MCF 10A (cell line): ENCODE measurements at regions not wholly inside any gene's neighbourhood (a gene's known extent, or its start where the extent isn't known, plus 50 kb on each side); places are given as distances from the start of the nearest gene placed in this dataset.
A peak's percentile ranks its signal among the peaks of the same experiment; 100 is the strongest.

Experiments used
- BruUV-seq: library from RNA; stranded (reverse); fragments of 400-500 nt; replicated peaks from 2 replicates; lab custom pipeline; 2021; lab: Mats Ljungman, UMichigan
- CTCF ChIA-PET: fragments of 300-600 bp; sonication (Branson Sonifier 250); formaldehyde crosslinking; extraction: SDS; loops from one replicate; lab custom pipeline; 2021; ENCODE audit warnings: antibody characterized with exemption, inconsistent platforms; lab: Yijun Ruan, JAX
- POLR2A ChIA-PET: fragments of 300-600, 350-650 bp; sonication (Branson Sonifier 250); formaldehyde crosslinking; extraction: SDS; loops from one replicate; lab custom pipeline; 2020; ENCODE audit warnings: antibody characterized with exemption, inconsistent platforms; lab: Yijun Ruan, JAX
- DNase-seq: peaks from one replicate; pipeline ENCODE4 v3.0.0-alpha.2; 2018; ENCODE audit not compliant: unreplicated experiment
- H3K27ac Mint-ChIP-seq: one replicate; pipeline ENCODE4 v1.8.0; 2022; ENCODE audit warnings: mild to moderate bottlenecking, low read depth, mixed read lengths; ENCODE audit not compliant: unreplicated experiment
- H3K27me3 Mint-ChIP-seq: one replicate; pipeline ENCODE4 v1.8.0; 2022; ENCODE audit warnings: mixed read lengths; ENCODE audit not compliant: insufficient read depth, unreplicated experiment
- H3K36me3 Mint-ChIP-seq: one replicate; pipeline ENCODE4 v1.8.0; 2022; ENCODE audit warnings: mild to moderate bottlenecking, moderate library complexity, mixed read lengths; ENCODE audit not compliant: insufficient read depth, unreplicated experiment
- H3K4me1 Mint-ChIP-seq: one replicate; pipeline ENCODE4 v1.8.0; 2022; ENCODE audit warnings: mixed read lengths; ENCODE audit not compliant: insufficient read depth, unreplicated experiment
- H3K4me3 Mint-ChIP-seq: one replicate; pipeline ENCODE4 v1.8.0; 2022; ENCODE audit warnings: mild to moderate bottlenecking, moderate library complexity, mixed read lengths; ENCODE audit not compliant: unreplicated experiment
- H3K9me3 Mint-ChIP-seq: one replicate; pipeline ENCODE4 v1.8.0; 2022; ENCODE audit warnings: mixed read lengths; ENCODE audit not compliant: unreplicated experiment
- intact Hi-C: fragments of 100-400 bp; cut with micrococcal nuclease; formaldehyde crosslinking; loops from 2 replicates; pipeline ENCODE4 v1.14.1; 2022
- TF ChIP-seq, protein P1 (sequence below): fragments of 200-600 bp; IDR thresholded peaks from one replicate; pipeline ENCODE4 v1.8.0; 2022; ENCODE audit warnings: antibody characterized with exemption, mild to moderate bottlenecking; ENCODE audit not compliant: unreplicated experiment

DNA sequence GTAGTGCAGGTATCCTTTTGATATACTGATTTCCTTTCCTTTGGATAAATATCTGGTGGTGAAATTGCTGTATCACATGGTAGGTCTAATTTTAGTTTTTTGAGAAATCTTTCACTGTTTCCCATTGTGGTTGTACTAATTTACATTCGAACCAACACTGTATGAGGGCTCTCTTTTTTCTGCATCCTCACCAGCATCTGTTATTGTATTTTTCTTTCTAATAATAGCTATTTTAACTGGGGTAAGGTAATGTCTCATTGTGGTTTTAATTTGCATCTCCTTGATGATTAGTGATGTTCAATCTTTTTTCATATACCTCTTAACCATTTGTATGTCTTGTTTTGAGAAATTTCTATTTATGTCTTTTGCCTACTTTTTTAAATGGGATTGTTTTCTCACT is 335.4 kb upstream of the MTPN start:
- TF ChIP-seq, protein P1, sequence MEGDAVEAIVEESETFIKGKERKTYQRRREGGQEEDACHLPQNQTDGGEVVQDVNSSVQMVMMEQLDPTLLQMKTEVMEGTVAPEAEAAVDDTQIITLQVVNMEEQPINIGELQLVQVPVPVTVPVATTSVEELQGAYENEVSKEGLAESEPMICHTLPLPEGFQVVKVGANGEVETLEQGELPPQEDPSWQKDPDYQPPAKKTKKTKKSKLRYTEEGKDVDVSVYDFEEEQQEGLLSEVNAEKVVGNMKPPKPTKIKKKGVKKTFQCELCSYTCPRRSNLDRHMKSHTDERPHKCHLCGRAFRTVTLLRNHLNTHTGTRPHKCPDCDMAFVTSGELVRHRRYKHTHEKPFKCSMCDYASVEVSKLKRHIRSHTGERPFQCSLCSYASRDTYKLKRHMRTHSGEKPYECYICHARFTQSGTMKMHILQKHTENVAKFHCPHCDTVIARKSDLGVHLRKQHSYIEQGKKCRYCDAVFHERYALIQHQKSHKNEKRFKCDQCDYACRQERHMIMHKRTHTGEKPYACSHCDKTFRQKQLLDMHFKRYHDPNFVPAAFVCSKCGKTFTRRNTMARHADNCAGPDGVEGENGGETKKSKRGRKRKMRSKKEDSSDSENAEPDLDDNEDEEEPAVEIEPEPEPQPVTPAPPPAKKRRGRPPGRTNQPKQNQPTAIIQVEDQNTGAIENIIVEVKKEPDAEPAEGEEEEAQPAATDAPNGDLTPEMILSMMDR: no peak

GRCh38 chr7:136309407-136309806 is 332.2 kb upstream of the MTPN start:
- POLR2A ChIA-PET: no interaction called here

More for the DNA sequence above, 335.4 kb upstream of the MTPN start:
- DNase-seq: no peak
- Mint-ChIP-seq H3K27ac (no peak overlapping the region), H3K27me3 (peaks cover 14% of the 10 kb centered on the region), H3K9me3 (peaks cover 12% of the 10 kb centered on the region), H3K36me3 (no peaks in the 10 kb centered on the region), H3K4me3 (no peak overlapping the region), H3K4me1 (no peaks in the 10 kb centered on the region)
- intact Hi-C loops: no loop called here
- BruUV-seq: no TSS peak
- ChIA-PET POLR2A (no interaction called here), CTCF (interaction anchor here (0.8 kb wide), 1 partner anchor 32 kb away, joined by 3 read pairs; no protein-coding TSS in a partner anchor)

DNA sequence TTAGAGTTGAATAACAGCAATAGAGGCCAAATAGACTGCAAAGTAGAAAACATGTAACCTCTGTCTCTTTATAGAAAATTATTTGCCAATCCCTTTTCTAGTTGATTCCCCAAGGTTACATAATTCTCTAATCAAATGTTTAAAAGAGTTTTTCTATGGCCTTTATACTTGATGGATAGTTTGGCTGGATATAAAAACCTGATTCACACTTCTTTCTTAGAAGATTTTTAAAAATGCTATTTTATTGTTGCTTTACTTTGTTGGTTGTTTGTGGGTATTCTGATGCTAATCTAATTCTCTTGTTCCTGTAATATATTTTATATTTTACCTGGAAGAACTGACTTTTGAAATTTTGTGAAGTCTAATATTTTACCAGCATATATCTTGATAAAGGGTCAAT is 331.1 kb upstream of the MTPN start:
- no peaks in the 10 kb centered on the region for H3K4me1 Mint-ChIP-seq
- BruUV-seq: no TSS peak
- H3K9me3 Mint-ChIP-seq: peaks cover 12% of the 10 kb centered on the region

More at GRCh38 chr7:136309407-136309806, 332.2 kb upstream of the MTPN start:
- CTCF ChIA-PET: no interaction called here
- no peaks in the 10 kb centered on the region for H3K4me1 Mint-ChIP-seq
- TF ChIP-seq, protein P1: no peak
- no peak overlapping the region for H3K4me3 Mint-ChIP-seq
- no peak overlapping the region for H3K27ac Mint-ChIP-seq
- intact Hi-C loops: no loop called here
- DNase-seq: no peak
- H3K9me3 Mint-ChIP-seq: peaks cover 12% of the 10 kb centered on the region
- BruUV-seq: no TSS peak
- H3K36me3 Mint-ChIP-seq: no peaks in the 10 kb centered on the region
- peaks cover 14% of the 10 kb centered on the region for H3K27me3 Mint-ChIP-seq

GRCh38 chr7:136303162-136303561 is 326.0 kb upstream of the MTPN start:
- peaks cover 8% of the 10 kb centered on the region for H3K9me3 Mint-ChIP-seq
- POLR2A ChIA-PET: interaction anchor here (1.2 kb wide), 1 partner anchor 15 kb away, joined by 3 read pairs; no protein-coding TSS in a partner anchor
- CTCF ChIA-PET: no interaction called here
- no peak overlapping the region for H3K27ac Mint-ChIP-seq
- H3K36me3 Mint-ChIP-seq: no peaks in the 10 kb centered on the region
- H3K4me1 Mint-ChIP-seq: peaks cover 5% of the 10 kb centered on the region
- intact Hi-C loops: no loop called here
- peak; percentile 1 for DNase-seq
- H3K4me3 Mint-ChIP-seq: no peak overlapping the region
- TF ChIP-seq, protein P1: no peak
- no TSS peak for BruUV-seq
- no peaks in the 10 kb centered on the region for H3K27me3 Mint-ChIP-seq

More for the DNA sequence above, 331.1 kb upstream of the MTPN start:
- H3K36me3 Mint-ChIP-seq: no peaks in the 10 kb centered on the region
- peaks cover 14% of the 10 kb centered on the region for H3K27me3 Mint-ChIP-seq
- ChIA-PET POLR2A (no interaction called here), CTCF (no interaction called here)
- no peak for DNase-seq
- TF ChIP-seq, protein P1: no peak
- H3K4me3 Mint-ChIP-seq: no peak overlapping the region
- H3K27ac Mint-ChIP-seq: no peak overlapping the region
- intact Hi-C loops: no loop called here
